Mucosa of gallbladder (tissue), 1 donor: ENCODE measurements at regions not wholly inside any gene's neighbourhood (a gene's known extent, or its start where the extent isn't known, plus 50 kb on each side); places are given as distances from the start of the nearest gene placed in this dataset.

Source experiments
- DNase-seq: peaks from one replicate; pipeline ENCODE4 v3.0.0-alpha.2; 2020; ENCODE audit warnings: low spot score
- donor health status: DM: no; HTN: no; CAD: no.

GRCh38 chr15:70428211-70428822 is 330.6 kb upstream of the TLE3 start:
- no peak for DNase-seq

GRCh38 chr15:70427167-70428120 is 329.7 kb upstream of the TLE3 start:
- DNase-seq = no peak

GRCh38 chr15:70426096-70426821 is 328.5 kb upstream of the TLE3 start:
- no peak for DNase-seq

- DNase-seq = no peak
Observed at GRCh38 chr15:70424937-70425411, 327.3 kb upstream of the TLE3 start.

- DNase-seq = no peak
Observed at GRCh38 chr15:70423267-70423666, 325.6 kb upstream of the TLE3 start.

- DNase-seq = no peak
Observed at GRCh38 chr15:70422342-70422741, 324.6 kb upstream of the TLE3 start.

GRCh38 chr15:70420948-70421482 is 323.3 kb upstream of the TLE3 start:
- DNase-seq = no peak

- no peak for DNase-seq
Observed at GRCh38 chr15:70420086-70420947, 322.6 kb upstream of the TLE3 start.

GRCh38 chr15:70418943-70419342 is 321.2 kb upstream of the TLE3 start:
- no peak for DNase-seq

GRCh38 chr15:70417535-70417934 is 319.8 kb upstream of the TLE3 start:
- no peak for DNase-seq

- DNase-seq = no peak
Observed at GRCh38 chr15:70416829-70417228, 319.1 kb upstream of the TLE3 start.

- no peak for DNase-seq
Observed at GRCh38 chr15:70415398-70415797, 317.7 kb upstream of the TLE3 start.

GRCh38 chr15:70414626-70415025 is 316.9 kb upstream of the TLE3 start:
- no peak for DNase-seq

- no peak for DNase-seq
Observed at GRCh38 chr15:70412794-70413193, 315.1 kb upstream of the TLE3 start.

- no peak for DNase-seq
Observed at GRCh38 chr15:70411143-70411863, 313.6 kb upstream of the TLE3 start.

GRCh38 chr15:70410371-70410985 is 312.8 kb upstream of the TLE3 start:
- DNase-seq = no peak

- DNase-seq = no peak
Observed at GRCh38 chr15:70409388-70409787, 311.7 kb upstream of the TLE3 start.

- DNase-seq = no peak
Observed at GRCh38 chr15:70407955-70408354, 310.2 kb upstream of the TLE3 start.

- no peak for DNase-seq
Observed at GRCh38 chr15:70407336-70407670, 309.6 kb upstream of the TLE3 start.
